Fibroblast of skin of right quadriceps (primary cell): ENCODE measurements at regions not wholly inside any gene's neighbourhood (a gene's known extent, or its start where the extent isn't known, plus 50 kb on each side); places are given as distances from the start of the nearest gene placed in this dataset.

ENCODE experiments used
- DNase-seq: peaks from one replicate; pipeline ENCODE4 v3.0.0-alpha.2; 2013

DNA sequence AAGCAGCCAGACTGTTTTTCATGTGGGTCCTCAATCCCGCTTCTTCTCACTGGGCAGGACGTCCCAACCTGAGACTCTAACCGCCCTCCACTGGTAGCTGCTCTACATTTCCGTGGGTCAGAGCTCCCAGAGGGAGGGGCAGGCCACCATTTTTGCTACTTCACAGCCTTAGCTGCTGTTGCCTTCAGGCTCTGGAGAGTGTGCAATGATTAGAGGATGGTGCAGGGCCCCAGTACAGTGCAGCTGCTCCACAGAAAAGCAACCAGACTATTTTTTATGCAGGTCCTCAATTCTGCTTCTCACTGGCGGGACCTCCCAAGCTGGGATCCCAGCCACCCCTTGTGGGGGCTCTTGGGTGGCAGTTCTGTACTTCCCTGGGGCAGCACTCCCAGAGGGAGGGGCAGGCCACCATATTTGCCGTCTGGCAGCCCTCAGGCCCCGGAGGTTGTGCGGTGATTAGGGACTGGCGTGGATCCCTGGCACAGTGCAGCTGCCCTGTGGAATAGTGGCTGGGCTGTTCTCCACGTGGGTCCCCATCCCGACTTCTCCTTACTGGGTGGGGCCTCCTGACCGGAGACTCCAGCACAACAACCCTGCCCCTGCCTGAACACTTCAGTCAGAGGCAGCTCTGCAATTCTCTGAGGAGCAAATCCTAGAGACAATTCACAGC, 647.6 kb upstream of the PKN2 start:
- no peak for DNase-seq

DNA sequence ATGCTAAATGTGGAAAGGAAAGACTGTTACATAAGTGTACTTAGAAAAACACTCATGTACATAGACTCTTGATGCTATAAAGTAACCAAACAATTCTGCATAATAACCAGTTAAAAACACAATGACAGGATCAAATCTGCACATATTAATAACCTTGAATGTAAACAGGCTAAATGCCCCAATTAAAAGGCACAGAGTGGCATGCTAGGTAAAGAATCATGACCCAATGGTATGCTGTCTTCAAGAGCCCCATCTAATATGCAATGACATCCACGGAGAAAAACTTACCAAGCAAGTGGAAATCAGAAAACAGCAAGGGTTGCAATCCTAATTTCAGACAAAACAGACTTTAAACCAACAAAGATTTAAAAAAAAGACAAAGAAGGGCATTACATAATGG, 644.8 kb upstream of the PKN2 start:
- DNase-seq, result no peak

DNA sequence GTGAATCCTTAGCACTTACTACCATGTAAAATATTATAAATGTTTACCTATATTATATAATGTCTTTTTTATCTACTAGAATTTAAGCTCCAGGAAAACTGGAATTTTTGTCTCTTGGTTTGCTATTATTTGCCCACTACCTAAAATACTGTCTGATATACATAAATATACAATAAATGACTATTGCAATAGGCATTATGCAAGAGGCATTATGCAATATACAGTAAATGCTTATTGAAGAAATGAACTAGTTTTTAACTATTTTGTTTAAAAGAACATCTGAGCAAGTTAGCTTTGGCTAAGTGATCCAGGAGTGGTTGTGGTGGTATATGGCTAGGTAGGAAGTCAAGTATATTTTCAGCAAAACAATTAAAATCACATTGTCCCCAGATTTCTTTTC, 640.2 kb upstream of the PKN2 start:
- no peak for DNase-seq

DNA sequence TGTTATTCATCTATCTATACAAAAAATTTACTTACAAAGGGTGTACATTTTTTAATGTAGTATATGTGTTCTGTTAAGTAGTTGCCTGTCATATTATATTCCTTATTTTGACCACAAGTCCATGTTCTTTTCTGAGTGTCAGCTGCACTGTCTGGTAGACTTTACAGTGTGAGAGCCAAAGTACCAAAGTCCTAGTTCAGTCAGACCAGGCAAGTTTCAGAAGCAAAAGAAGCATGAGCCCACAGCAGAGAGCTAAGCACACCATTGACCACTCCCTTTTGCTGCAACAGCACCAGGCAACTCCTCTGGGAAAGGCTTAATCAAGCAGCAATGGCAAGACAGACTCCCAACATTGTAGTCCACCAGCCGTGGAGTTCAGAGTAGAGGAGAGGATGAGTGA, 631.9 kb upstream of the PKN2 start:
- no peak for DNase-seq

DNA sequence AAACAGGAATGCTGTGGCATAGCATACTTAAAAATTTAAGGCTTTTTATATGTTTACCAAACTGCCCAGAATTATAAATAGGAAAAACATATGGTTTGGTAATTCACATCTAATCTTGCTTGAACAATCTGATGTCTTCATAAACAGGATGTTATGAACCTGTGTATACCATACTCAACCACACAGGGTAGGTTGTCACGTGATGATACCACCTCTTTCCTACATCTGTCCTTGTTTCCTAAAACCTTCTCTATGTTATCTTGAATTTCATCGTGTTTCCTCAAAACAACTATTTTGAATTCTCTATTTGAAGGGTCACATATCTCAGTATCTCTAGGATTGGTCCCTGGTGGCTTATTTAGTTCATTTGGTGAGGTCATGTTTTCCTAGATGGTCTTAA, 631.0 kb upstream of the PKN2 start:
- no peak for DNase-seq

DNA sequence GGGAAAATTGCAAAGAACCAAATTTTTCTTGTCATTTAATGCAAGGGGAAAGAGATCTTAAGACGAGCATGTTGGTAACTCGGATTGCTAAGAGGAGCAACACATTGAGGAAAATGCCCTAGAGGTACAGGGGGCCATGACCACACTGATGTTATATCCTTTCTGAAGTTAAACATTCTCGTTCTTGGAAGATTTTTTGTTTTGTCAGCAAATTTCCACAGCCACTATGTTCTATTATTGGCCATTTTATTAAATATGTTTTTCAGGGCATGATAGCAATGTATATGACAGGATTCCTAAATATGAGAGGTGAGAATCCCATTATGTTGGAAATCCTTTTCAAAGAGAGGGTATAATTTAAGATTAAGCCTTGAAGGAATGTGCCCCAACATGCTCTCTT, 627.2 kb upstream of the PKN2 start:
- DNase-seq, result no peak

DNA sequence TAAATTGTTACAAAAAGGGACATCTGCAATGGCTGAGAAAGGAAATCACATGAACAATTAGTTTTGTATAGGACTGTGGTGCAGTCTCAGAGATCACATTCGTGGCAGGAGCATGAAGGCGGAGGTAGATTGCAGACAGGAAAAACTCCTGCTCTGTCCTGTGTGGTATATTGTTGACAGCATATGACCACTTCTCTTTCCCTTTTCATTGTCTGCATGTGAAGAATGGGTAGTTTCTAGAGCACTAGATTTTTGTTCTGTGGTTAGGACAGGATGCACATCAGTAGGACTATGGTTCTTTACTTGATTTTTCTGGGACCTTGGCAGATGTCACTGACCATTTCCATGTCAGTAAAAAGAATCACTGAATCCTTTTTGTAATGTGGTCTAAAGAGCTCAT, 625.9 kb upstream of the PKN2 start:
- no peak for DNase-seq

DNA sequence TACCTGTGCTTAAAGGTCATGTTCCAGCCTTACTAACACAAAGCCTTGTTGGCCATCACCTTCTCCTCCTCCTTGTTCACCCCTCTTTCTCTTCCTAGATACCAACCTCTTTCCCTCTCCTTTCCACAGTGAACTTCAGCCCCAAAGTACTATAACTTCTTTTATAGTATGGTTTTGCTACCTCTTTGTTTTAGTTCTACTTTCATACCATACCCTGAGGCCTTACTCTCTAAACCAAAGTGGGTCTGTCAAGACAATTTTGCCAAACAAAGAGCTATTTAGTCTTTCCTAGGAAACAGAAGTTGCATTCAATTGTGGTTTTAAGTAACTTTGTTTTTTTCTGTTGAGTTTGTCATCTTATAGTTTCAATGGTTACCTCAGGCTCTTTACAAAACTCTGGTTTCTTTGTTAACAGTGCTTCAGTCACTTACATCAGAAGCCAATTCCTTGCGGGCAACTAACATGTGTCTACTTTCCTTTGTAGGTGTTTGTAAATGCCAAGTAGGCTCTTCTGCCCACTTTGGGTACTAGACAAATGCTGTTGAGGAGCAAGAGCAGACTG, 623.9 kb upstream of the PKN2 start:
- DNase-seq, result no peak

DNA sequence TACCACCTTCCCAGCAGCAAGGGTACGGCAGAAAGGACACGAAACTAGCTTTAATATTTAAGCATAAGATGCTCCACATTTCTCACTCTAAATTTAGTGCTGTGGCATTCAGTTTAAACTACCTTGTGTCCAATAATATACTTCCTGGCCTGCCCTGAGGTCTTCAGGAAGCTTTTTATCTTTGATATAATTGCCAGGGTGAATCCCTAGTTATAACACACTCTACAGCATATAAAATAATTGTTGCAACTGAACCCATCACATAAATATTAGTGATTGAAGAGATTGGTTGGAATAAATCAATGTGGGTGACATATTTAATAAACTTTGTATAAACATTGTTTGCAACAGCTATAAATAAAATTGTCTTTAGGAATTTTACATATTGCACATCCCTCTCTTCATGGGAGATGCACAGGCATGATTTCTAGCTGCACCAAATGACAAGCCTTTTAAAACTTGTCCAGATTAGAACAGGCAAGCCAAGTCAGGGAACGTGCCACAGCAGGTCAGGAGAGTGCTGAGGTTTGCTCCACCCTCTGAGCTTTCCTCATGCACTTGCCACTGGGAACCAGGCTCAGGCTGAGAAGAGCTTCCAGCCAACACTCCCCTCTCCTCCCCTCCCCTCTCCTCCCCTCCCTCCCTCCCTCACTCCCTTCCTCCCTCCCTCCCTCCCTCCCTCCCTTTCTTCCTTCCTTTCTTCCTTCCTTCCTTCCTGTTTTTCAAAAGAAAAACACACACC, 623.2 kb upstream of the PKN2 start:
- DNase-seq, result peak; percentile 13

DNA sequence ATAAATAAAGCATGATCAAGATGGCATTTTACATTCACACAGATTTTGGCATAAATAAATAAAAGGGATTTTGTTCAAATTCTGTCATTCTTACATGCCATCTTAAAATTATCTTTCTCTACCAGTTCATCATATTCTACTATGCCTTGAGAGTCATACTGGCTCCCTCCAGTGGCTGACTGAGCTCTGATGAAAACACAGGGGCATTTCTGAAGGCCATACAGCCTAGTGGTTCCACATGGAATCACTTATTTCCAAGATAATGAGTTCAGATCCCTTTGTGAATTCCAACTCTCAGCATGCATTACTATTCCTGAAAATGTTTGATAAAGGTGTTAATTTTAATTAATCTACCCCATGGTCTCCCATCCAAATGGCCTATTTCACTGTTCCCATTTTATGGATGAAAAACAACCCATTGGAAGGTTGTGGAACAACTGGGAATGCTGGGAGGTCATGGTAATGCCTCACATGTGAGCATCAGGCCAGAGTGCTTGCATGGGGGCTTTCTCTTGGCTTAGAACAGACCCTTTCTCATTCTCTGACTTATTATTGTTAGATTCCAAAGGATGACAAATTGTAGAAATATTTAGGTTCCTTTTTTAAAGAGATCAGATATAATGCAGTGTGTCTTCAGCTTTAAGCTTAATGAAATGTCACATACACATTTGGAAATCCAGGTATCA, 622.4 kb upstream of the PKN2 start:
- DNase-seq, result peak; percentile 64

DNA sequence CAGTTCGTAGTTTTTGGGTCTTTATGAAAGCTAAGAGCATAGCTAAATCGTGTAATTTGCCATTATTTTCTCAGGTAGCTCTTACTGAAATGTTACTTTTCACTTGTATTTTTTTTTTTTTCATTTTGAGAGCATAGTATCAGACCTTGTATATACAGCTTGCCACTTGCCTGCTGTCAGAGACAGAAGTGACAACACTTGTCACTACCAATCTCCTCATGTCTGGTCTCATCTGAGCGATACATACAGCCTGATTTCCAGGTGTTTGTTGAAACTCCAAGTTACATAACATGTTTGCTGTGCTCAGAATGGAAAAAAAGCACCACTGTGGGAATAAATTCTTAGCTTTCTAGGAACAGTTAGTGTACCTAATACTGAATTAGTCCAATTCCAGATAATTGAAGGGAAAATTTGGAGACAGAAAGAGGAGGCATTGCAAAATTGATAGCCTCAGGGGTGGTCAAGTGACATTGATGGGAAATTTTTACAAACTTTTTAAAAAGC, 621.4 kb upstream of the PKN2 start:
- DNase-seq, result no peak

DNA sequence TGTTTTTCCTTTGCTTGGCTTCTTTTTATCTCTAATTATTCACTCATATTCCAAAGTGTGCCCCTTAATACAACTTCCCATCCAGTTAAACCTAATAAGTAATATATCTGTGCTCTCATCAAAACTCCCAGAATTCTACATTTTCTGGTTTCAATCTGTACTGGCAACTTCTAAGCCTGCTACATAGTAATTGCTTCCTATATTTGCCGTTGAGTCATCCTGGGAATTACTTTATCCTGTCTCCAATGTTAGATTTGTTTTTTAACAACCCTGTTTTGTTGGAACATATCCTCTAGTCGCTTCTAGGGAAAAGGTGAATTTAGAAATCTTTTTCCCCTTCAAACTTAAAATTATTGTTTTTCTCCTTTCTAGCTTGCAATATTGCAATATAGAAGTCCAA, 620.5 kb upstream of the PKN2 start:
- peak; percentile 47 for DNase-seq

DNA sequence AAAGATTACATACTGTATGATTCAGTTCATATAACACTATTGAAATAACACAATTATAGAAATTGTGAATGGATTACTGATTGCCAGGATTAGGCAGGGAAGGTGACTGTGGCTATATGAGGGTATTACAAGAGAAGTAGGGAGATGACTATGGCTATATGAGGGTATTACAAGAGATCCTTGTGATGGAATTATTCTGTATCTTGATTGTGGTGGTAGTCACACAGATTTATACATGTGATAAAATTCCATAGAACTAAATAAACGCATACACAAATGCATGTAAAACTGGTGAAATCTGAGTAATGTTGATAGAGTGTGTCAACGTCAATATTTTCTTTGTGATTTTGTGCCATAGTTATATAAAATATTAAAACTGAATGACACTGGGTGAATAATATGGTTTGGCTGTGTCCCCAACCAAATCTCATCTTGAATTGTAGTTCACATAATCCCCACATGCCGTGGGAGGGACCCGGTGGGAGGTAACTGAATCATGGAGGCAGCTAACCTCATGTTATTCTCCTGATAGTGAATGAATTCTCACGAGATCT, 615.6 kb upstream of the PKN2 start:
- DNase-seq, result no peak

DNA sequence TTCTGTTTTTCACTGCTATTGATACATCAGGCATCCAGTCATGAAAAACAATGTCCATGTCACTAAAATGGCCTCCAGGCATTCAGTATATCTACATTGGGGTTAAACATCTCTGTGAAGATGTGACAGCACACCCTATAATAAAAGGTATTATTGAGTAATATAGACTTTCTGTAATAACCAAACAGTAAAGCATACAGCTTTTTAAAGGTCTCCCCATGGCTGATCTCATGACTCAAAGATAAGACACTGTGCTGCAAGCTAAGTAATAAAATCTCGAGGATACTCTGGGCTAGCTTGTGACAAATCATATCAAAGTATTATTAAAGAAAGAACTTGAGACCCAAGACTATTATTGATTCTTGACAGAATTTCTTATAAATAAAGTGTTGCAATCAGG, 613.1 kb upstream of the PKN2 start:
- no peak for DNase-seq

DNA sequence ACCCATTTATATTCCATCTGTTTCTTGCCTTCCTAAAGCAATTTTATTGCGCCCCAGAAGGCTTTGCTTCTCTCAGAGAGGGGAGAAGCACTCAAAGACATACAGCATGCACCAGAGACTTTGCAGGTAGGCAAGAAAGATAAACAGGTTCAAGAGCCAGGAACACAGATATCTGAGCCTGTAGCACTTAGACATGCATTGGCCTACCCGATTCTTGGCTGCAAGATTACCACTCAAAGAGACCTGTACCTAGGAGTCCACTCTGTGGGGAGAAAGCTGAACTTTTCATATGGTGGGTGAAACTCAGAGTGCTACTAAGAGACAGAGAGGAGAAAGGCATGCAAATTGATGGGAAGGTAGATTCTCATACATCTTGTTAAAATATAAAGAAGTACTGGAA, 609.4 kb upstream of the PKN2 start:
- no peak for DNase-seq

DNA sequence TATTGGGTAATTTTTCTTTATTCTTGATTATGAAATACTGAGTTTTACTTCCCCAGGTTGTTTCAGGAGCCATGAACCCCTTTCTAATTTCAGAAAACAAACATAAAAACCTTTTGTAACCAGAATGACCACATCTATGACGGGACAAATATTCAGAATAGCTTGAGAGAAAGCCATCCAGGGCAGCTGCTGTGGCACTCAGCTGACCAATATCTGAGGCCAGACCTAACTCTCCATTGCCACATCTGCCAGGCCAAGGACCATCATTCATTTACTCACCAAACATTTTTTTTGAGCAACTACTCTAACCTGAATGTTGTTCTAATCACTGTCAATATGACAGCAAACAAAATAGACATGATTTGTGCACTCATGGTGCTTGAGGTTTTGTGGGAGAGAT, 608.3 kb upstream of the PKN2 start:
- DNase-seq, result no peak

DNA sequence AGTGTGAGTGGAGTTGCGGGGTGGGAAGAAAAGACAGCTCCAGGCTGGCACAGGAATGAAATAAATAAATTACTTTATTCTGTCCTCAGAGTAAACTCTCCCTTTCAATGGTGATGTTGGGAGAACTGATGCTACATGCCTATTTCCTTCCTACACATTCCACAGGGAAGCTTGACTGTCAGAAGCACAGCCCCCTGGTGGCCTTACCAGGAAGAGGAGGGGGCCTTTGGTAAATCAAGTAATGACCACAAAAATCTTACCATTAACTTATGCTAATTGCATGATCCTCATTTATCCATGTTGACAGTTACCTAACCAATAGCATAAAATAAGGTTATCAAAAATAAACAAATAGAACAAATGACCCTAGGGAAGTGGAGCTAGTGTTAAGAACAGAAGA, 605.0 kb upstream of the PKN2 start:
- peak; percentile 32 for DNase-seq

DNA sequence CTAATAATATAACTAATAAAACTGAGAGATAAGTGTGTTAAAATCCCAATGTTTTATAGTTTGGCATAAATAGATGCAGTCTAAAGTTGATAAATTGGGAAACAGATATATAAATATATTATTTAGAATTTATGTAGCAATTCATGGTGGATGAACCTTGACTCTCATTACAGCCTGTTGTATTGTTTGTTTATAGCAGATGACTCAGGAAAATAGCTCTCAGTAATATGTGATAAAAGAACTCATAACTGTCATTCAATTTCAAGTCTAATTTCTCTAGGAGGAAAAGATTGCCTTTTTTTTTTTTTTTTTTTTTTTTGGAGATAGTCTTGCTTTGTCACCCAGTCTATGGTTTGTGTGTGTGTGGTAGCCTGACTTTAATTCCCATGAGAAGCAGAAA, 603.2 kb upstream of the PKN2 start:
- no peak for DNase-seq

DNA sequence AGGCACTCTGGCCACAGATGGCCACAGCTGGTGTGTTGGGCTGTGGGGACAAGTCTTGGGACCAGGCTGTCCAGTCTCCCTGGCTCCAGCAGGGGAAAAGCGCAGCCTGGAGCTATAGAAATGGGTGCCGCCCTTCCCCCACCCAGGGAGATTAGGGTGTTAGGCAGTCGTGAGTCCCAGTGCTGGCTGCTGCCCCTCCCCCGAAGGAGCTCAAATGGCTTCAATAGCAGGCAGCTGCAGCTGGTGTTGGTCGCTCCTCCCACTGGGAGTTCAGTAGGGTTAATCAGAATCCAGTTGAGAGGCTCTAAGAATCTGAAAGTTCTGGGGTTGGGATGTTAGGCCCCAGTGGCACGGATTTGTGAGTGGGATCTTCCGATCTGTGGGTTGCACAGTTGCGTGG, 595.6 kb upstream of the PKN2 start:
- no peak for DNase-seq

DNA sequence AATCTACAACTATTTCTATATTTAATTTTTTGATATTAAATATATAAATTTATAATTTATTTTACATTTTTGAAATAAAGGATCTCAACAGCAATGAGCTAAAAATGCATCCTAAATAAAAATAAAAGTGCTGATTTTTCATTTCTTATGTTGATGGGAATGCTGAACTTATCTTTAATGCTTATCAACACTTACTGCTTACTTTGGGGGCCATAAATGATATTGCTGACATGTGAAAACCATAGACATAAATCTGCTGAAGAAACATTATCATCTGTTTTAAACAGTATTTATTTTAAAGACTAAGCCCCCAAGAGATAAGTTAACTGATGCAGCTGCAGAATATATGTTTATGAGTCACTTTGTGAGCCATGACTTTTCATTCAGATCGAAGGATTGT, 594.1 kb upstream of the PKN2 start:
- no peak for DNase-seq

DNA sequence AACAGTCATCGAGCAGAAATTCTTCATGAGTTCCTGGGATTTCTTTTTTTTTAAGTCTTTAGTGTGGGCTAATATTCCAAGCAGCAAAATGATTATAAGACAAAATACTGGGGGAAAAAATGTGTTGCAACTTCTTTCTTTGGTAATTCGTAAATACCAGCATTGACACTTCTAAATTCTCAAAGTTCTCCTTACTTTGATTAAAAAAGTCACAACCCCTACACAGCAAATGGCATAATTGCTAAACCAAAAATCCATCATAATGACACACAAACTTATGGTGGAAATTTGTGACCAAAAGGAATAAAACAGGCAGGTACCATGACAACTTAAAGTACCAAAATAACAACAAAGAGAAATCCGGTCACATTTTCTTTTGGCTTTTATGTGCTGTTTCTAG, 585.2 kb upstream of the PKN2 start:
- no peak for DNase-seq

DNA sequence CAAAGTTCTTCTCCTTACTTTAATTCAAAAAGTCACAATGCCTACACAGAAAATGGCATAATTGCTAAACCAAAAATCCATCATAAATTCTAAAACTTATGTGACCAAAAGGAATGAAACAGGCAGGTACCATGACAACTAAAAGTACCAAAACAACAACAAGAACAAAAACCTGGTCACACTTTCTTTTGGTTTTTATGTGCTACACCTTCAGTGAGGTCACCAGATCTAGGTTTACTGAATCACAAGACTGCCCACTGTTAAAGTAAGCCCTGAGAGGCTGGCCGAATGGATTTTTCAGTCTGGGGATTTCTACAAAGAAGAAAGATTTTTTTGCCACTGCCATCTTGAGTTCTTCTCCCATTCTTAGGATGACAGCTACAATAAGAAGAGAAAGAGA, 583.0 kb upstream of the PKN2 start:
- no peak for DNase-seq

DNA sequence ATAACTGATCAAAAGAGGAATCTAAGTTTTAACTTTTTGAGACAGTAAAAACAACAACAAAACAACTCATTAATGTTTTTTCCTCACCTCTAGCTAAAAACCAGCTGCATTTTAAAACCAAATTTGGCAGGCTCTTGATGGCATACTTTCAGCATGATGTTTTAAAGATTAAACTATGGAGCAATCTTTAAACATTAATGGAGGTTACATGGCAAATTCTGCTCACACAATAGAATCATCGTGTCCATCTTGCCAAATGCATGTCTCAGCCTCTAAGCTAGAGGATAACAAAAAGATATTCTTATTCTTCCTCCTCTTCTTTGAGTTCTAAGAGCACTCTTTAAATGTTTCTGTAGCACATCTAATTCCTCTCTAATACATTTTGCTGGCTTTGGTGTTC, 579.8 kb upstream of the PKN2 start:
- DNase-seq, result peak; percentile 34

DNA sequence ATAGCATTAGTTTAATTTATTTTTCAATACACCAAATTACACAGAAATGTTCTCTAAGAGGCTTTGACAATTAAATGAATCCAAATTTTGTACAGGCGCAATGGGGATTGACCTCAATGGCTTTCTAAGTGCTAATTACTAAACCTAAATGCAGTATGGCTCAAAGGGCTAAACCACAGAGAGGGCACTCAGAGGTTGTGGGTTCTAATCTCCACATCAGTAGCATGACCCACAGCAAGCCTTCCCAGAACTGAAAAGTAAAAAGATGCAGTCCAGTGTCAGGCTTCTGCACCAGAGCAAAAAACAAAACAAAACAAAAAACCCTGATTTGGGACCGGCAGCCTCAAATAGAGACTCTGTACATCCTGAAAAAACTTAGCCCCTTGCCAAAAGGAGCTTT, 579.2 kb upstream of the PKN2 start:
- DNase-seq, result no peak
